GM12878 (cell line): ENCODE measurements at regions not wholly inside any gene's neighbourhood (a gene's known extent, or its start where the extent isn't known, plus 50 kb on each side); places are given as distances from the start of the nearest gene placed in this dataset.

Source experiments
- ATAC-seq: fragments of 200-7000 bp; cut with Tn5 transposase; 3 replicates; pipeline ENCODE4 v1.9.1; 2020; ENCODE audit warnings: mild to moderate bottlenecking, moderate library complexity
- BruUV-seq: library from RNA; stranded (reverse); fragments of 400-500 nt; replicated peaks from 2 replicates; lab custom pipeline; 2021; lab: Mats Ljungman, UMichigan
- CTCF ChIA-PET: fragments of 300-600 bp; sonication (Branson Sonifier 250); formaldehyde crosslinking; extraction: SDS; loops from one replicate; lab custom pipeline; 2021; ENCODE audit warnings: inconsistent platforms; lab: Yijun Ruan, JAX
- POLR2A ChIA-PET: fragments of 350-600 bp; formaldehyde crosslinking; extraction: SDS; loops from one replicate; lab custom pipeline; 2021; ENCODE audit warnings: inconsistent platforms; lab: Charles Lee
- RAD21 ChIA-PET: fragments of 300-600 bp; sonication (Branson Sonifier 250); formaldehyde crosslinking; loops from one replicate; lab custom pipeline; 2023; ENCODE audit warnings: antibody characterized with exemption; ENCODE audit not compliant: unreplicated experiment; lab: Charles Lee
- SMC1A ChIA-PET: fragments of 300-600 bp; sonication (Branson Sonifier 250); formaldehyde crosslinking; loops from one replicate; lab custom pipeline; 2023; ENCODE audit not compliant: unreplicated experiment, uncharacterized antibody; lab: Charles Lee
- DNase-seq: peaks from one replicate; pipeline ENCODE4 v3.0.0-alpha.2; 2011; ENCODE audit warnings: low read depth, low spot score
- FAIRE-seq: peaks from 3 replicates; lab custom pipeline; 2011; peaks lifted over from hg19 to GRCh38; lab: Jason Lieb, UNC
- H2AFZ ChIP-seq: 2 replicates; pipeline ENCODE4 v1.6.0; 2011; ENCODE audit warnings: low read depth, low read length, control low read depth; ENCODE audit not compliant: control insufficient read depth
- H3K27ac ChIP-seq: 2 replicates; pipeline ENCODE4 v1.5.1; 2011; ENCODE audit warnings: control low read depth; ENCODE audit not compliant: control insufficient read depth, insufficient read depth
- H3K27me3 ChIP-seq, 2 experiments: replicated peaks in 1 of 2; 2 replicates each; pipeline versions ENCODE4 v1.6.0 to v1.6.1; 2011; ENCODE audit warnings: low read length in 1 of 2; ENCODE audit not compliant: control insufficient read depth in 2 of 2, insufficient read depth in 2 of 2
- H3K36me3 ChIP-seq, 2 experiments: 2 replicates each; pipeline ENCODE4 v1.5.1; 2011; ENCODE audit warnings: low read length in 1 of 2; ENCODE audit not compliant: control insufficient read depth in 2 of 2, insufficient read depth in 2 of 2
- H3K4me1 ChIP-seq: 2 replicates; pipeline ENCODE4 v1.6.1; 2011; ENCODE audit warnings: mild to moderate bottlenecking, low read length, moderate library complexity, mixed read lengths; ENCODE audit not compliant: control insufficient read depth, insufficient read depth
- H3K4me2 ChIP-seq: 2 replicates; pipeline ENCODE4 v1.6.0; 2011; ENCODE audit warnings: control low read depth; ENCODE audit not compliant: control insufficient read depth, insufficient read depth
- H3K4me3 ChIP-seq: fragments of 200-600 bp; sonication (generic); 2 replicates; pipeline ENCODE4 v1.5.1; 2016
- H3K79me2 ChIP-seq: 2 replicates; pipeline ENCODE4 v1.6.0; 2011; ENCODE audit warnings: low read length; ENCODE audit not compliant: control insufficient read depth, insufficient read depth
- H3K9ac ChIP-seq: 2 replicates; pipeline ENCODE4 v1.8.0; 2011; ENCODE audit warnings: low read length, control low read depth, mixed read lengths; ENCODE audit not compliant: control insufficient read depth, insufficient read depth
- H3K9me3 ChIP-seq: replicated peaks from 3 replicates; pipeline ENCODE4 v1.5.1; 2011; ENCODE audit warnings: mild to moderate bottlenecking, low read length; ENCODE audit not compliant: control insufficient read depth, insufficient read depth
- H4K20me1 ChIP-seq: 2 replicates; pipeline ENCODE4 v1.6.0; 2011; ENCODE audit not compliant: control insufficient read depth, insufficient read depth
- CBX5 ChIP-seq: sonication (generic); IDR thresholded peaks from 2 replicates; pipeline ENCODE4 v1.6.1; 2016; ENCODE audit warnings: low read depth, moderate library complexity, mild to moderate bottlenecking, inconsistent platforms
- CHD2 ChIP-seq: IDR thresholded peaks from 2 replicates; pipeline ENCODE4 v1.6.1; 2011; ENCODE audit warnings: low read depth, low read length, improper control_type of control experiment, borderline replicate concordance
- CHD4 ChIP-seq: fragments of 200-600 bp; sonication (generic); IDR thresholded peaks from 2 replicates; pipeline ENCODE4 v1.6.1; 2016; ENCODE audit warnings: mild to moderate bottlenecking
- NR2C2 ChIP-seq: IDR thresholded peaks from 2 replicates; pipeline ENCODE4 v1.6.1; 2011; ENCODE audit warnings: borderline replicate concordance, low read depth; ENCODE audit not compliant: control insufficient read depth, insufficient read length
- PBX3 ChIP-seq: IDR thresholded peaks from 2 replicates; pipeline ENCODE4 v1.6.1; 2011; ENCODE audit warnings: mild to moderate bottlenecking, low read depth, low read length, moderate library complexity; ENCODE audit not compliant: insufficient replicate concordance
- POLR2AphosphoS2 ChIP-seq: IDR thresholded peaks from 2 replicates; pipeline ENCODE4 v1.6.1; 2011; ENCODE audit warnings: low read depth, mild to moderate bottlenecking, low read length, improper control_type of control experiment, moderate library complexity
- SP1 ChIP-seq: IDR thresholded peaks from one replicate; pipeline ENCODE4 v1.6.1; 2011; ENCODE audit warnings: low read depth, low read length
- SREBF1 ChIP-seq: IDR thresholded peaks from 2 replicates; pipeline ENCODE4 v1.6.1; 2012; ENCODE audit warnings: mild to moderate bottlenecking, low read length
- TCF12 ChIP-seq: IDR thresholded peaks from 2 replicates; pipeline ENCODE4 v1.6.1; 2011; ENCODE audit warnings: low read depth, mild to moderate bottlenecking, low read length
- YY1 ChIP-seq: IDR thresholded peaks from 2 replicates; pipeline ENCODE4 v1.6.1; 2011; ENCODE audit warnings: low read depth, mild to moderate bottlenecking, low read length
- WGBS: methylation state at CpG from one replicate; pipeline ENCODE4 v1.1.6; 2016; ENCODE audit warnings: low lambda C conversion rate; ENCODE audit not compliant: insufficient replicate concordance, insufficient coverage; ENCODE audit errors: missing lambda C conversion rate; 5-methylcytosine and 5-hydroxymethylcytosine counted together
- in situ Hi-C: fragments of 300-500 bp; cut with MboI; formaldehyde crosslinking; loops from 9 replicates; pipeline ENCODE4 v1.14.3; 2018; ENCODE audit warnings: mixed read lengths
- intact Hi-C: fragments of 100-400 bp; cut with micrococcal nuclease; formaldehyde crosslinking; loops from one replicate; pipeline ENCODE4 v1.14.2; 2022; ENCODE audit not compliant: unreplicated experiment

DNA sequence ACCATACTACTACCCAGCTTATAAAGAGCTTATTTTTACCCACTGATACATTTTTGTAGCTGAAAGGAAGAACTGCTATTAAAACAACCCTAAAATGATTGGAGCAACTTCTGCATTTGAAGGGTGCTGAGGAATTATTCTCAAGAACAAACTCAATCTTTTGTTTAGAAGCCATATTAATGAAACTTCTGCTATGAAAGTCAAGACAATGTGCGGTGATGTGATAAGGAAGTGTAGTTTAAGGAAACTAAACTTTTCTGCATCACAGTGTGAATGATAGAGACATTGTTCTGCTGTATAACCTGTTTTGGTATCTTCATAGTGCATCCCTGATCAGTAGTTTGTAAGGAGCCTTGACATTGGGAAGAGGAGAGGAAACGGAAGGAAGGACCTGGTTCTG, 408.5 kb downstream of the TMEM38B start:
- no peak for TF ChIP-seq YY1
- TF ChIP-seq NR2C2, result no peak
- TF ChIP-seq CBX5, result no peak
- no peak for TF ChIP-seq PBX3
- TF ChIP-seq SP1, result no peak
- no peak for TF ChIP-seq TCF12
- no peak for TF ChIP-seq CHD4
- no peak for TF ChIP-seq POLR2AphosphoS2
- no peak for TF ChIP-seq CHD2
- TF ChIP-seq SREBF1, result no peak
- ATAC-seq (no peak), FAIRE-seq (no peak), DNase-seq (no peak)
- in situ Hi-C loops (no loop called here), intact Hi-C loops (no loop called here)
- CTCF ChIA-PET, result no interaction called here
- SMC1A ChIA-PET, result interaction anchor here (0.6 kb wide), 1 partner anchor 654 kb away, joined by 3 read pairs; no protein-coding TSS in a partner anchor
- H3K27ac ChIP-seq, result no peak overlapping the region
- WGBS, result 23% methylated on average over 2 of the region's 2 CpGs
- H3K9ac ChIP-seq, result no peak overlapping the region
- H3K79me2 ChIP-seq, result no peaks in the 10 kb centered on the region
- H3K27me3 ChIP-seq, result no peaks in the 10 kb centered on the region
- no peaks in the 10 kb centered on the region for H3K9me3 ChIP-seq
- no peaks in the 10 kb centered on the region for H3K4me1 ChIP-seq
- H4K20me1 ChIP-seq, result no peaks in the 10 kb centered on the region
- no peaks in the 10 kb centered on the region for H3K36me3 ChIP-seq
- no peak overlapping the region for H2AFZ ChIP-seq
- POLR2A ChIA-PET, result no interaction called here
- H3K4me3 ChIP-seq, result no peak overlapping the region
- no peak overlapping the region for H3K4me2 ChIP-seq
- RAD21 ChIA-PET, result no interaction called here
- BruUV-seq, result no TSS peak
